K562 (cell line): ENCODE measurements at regions not wholly inside any gene's neighbourhood (a gene's known extent, or its start where the extent isn't known, plus 50 kb on each side); places are given as distances from the start of the nearest gene placed in this dataset.

Experiments
- ATAC-seq: fragments of 200-7000 bp; cut with Tn5 transposase; 3 replicates; pipeline ENCODE4 v1.9.1; 2020; ENCODE audit warnings: moderate library complexity
- BruUV-seq: library from RNA; stranded (reverse); fragments of 400-500 nt; replicated peaks from 2 replicates; lab custom pipeline; 2021; lab: Mats Ljungman, UMichigan
- CTCF ChIA-PET: fragments of 300-600 bp; formaldehyde crosslinking; extraction: SDS; loops from one replicate; lab custom pipeline; 2021; ENCODE audit warnings: low intra/inter-chr PET ratio; lab: Yijun Ruan, JAX
- POLR2A ChIA-PET: fragments of 300-600, 350-650 bp; sonication (Branson Sonifier 250); formaldehyde crosslinking; extraction: SDS; loops from one replicate; lab custom pipeline; 2021; ENCODE audit warnings: antibody characterized with exemption, inconsistent platforms; lab: Yijun Ruan, JAX
- DNase-seq, 4 experiments: peaks; one replicate each; pipeline versions ENCODE4 v3.0.0 to v3.0.0-alpha.2; 2011 to 2018; ENCODE audit warnings: low spot score in 3 of 4, mixed read lengths in 3 of 4; ENCODE audit errors: extremely low read depth in 1 of 4
- FAIRE-seq: peaks from 2 replicates; lab custom pipeline; 2011; peaks lifted over from hg19 to GRCh38; lab: Jason Lieb, UNC
- H2AFZ ChIP-seq: 2 replicates; pipeline ENCODE4 v1.6.0; 2011; ENCODE audit warnings: low read depth, low read length, control low read depth, inconsistent platforms
- H3K27ac ChIP-seq: fragments of 200-600 bp; 3 replicates; pipeline ENCODE4 v1.8.0; 2011; ENCODE audit warnings: low read depth, mild to moderate bottlenecking, control low read depth, inconsistent platforms, low read length, moderate library complexity, mixed read lengths; ENCODE audit errors: extremely low read depth
- H3K27me3 ChIP-seq, 2 experiments: fragments of 300-600 bp in 1 of 2; 2 replicates in 1 of 2; 3 replicates in 1 of 2; pipeline versions ENCODE4 v1.6.0 to v1.8.0; 2011; ENCODE audit warnings: inconsistent platforms in 2 of 2, low read length in 2 of 2, mild to moderate bottlenecking in 1 of 2, mixed read lengths in 1 of 2, moderate library complexity in 1 of 2; ENCODE audit not compliant: control insufficient read depth in 2 of 2, insufficient read depth in 2 of 2
- H3K36me3 ChIP-seq: fragments of 300-600 bp; 3 replicates; pipeline ENCODE4 v1.8.0; 2011; ENCODE audit warnings: mild to moderate bottlenecking, low read length, inconsistent platforms; ENCODE audit not compliant: control insufficient read depth, insufficient read depth
- H3K4me1 ChIP-seq, 2 experiments: fragments of 200-600 bp in 1 of 2; replicated peaks in 1 of 2; 2 replicates in 1 of 2; 3 replicates in 1 of 2; pipeline versions ENCODE4 v1.5.1 to v1.8.0; 2011; ENCODE audit warnings: inconsistent platforms in 2 of 2, low read length in 2 of 2, mild to moderate bottlenecking in 1 of 2, mixed read lengths in 1 of 2, moderate library complexity in 1 of 2; ENCODE audit not compliant: control insufficient read depth in 2 of 2, insufficient read depth in 2 of 2
- H3K4me2 ChIP-seq: 2 replicates; pipeline ENCODE4 v1.6.1; 2011; ENCODE audit warnings: low read length, control low read depth, inconsistent platforms, mixed read lengths; ENCODE audit not compliant: insufficient read depth
- H3K4me3 ChIP-seq: fragments of 200-600 bp; sonication (generic), shearing (Covaris generic); 2 replicates; pipeline ENCODE4 v1.5.1; 2016; ENCODE audit warnings: control low read depth, inconsistent platforms
- H3K79me2 ChIP-seq: fragments of 200-600 bp; 3 replicates; pipeline ENCODE4 v1.8.0; 2011; ENCODE audit warnings: low read length, inconsistent platforms; ENCODE audit not compliant: control insufficient read depth, insufficient read depth
- H3K9ac ChIP-seq, 2 experiments: 2 replicates each; pipeline versions ENCODE4 v1.6.0 to v1.6.1; 2011; ENCODE audit warnings: low read depth in 2 of 2, low read length in 2 of 2, control low read depth in 1 of 2, inconsistent platforms in 1 of 2, mild to moderate bottlenecking in 1 of 2, mixed read lengths in 1 of 2; ENCODE audit not compliant: insufficient read depth in 1 of 2
- H3K9me1 ChIP-seq: one replicate; pipeline ENCODE4 v1.6.0; 2011; ENCODE audit warnings: inconsistent platforms, mild to moderate bottlenecking, low read length, moderate library complexity; ENCODE audit not compliant: control insufficient read depth, insufficient read depth
- H3K9me3 ChIP-seq: replicated peaks from 2 replicates; pipeline ENCODE4 v1.5.1; 2011; ENCODE audit warnings: low read depth, low read length, inconsistent platforms; ENCODE audit not compliant: control insufficient read depth, insufficient read depth
- H4K20me1 ChIP-seq: replicated peaks from 2 replicates; pipeline ENCODE4 v1.6.1; 2011; ENCODE audit warnings: low read length, inconsistent platforms, mixed read lengths; ENCODE audit not compliant: control insufficient read depth, insufficient read depth
- PCBP2 ChIP-seq: fragments of 200-400 bp; formaldehyde crosslinking; IDR thresholded peaks from 2 replicates; pipeline ENCODE4 v1.6.1; 2018; ENCODE audit warnings: low read length, low read depth, mild to moderate bottlenecking, moderate library complexity; ENCODE audit not compliant: poor library complexity, severe bottlenecking
- POLR3A ChIP-seq: IDR thresholded peaks from 2 replicates; pipeline ENCODE4 v1.6.1; 2011; ENCODE audit warnings: borderline replicate concordance, mild to moderate bottlenecking, moderate library complexity; ENCODE audit not compliant: insufficient read length, insufficient read depth; ENCODE audit errors: extremely low read depth
- RBM39 ChIP-seq: fragments of 200-400 bp; formaldehyde crosslinking; optimal IDR thresholded peaks from 2 replicates; pipeline ENCODE3; 2018; ENCODE audit warnings: low read depth, low read length
- SMAD1 ChIP-seq: fragments of 150-350 bp; IDR thresholded peaks from 2 replicates; pipeline ENCODE4 v1.6.1; 2014; ENCODE audit warnings: low read length, low read depth; ENCODE audit not compliant: partially characterized antibody
- WGBS: fragments of 100-300 bp; shearing (Covaris generic); methylation state at CpG from one replicate; pipeline ENCODE4 v1.1.6; 2016; ENCODE audit warnings: low coverage, mixed read lengths; ENCODE audit not compliant: insufficient coverage; ENCODE audit errors: missing lambda C conversion rate; 5-methylcytosine and 5-hydroxymethylcytosine counted together
- in situ Hi-C: fragments of 300-500 bp; cut with MboI; formaldehyde crosslinking; loops from 4 replicates; pipeline ENCODE4 v1.15.0; 2018; ENCODE audit warnings: inconsistent platforms, mixed read lengths
- intact Hi-C: fragments of 100-400 bp; cut with micrococcal nuclease; formaldehyde crosslinking; loops from 2 replicates; pipeline ENCODE4 v1.14.2; 2022
- TF ChIP-seq, protein P1 (sequence below), 2 experiments: fragments of 450-650 bp in 1 of 2; IDR thresholded peaks; 2 replicates each; pipeline ENCODE4 v1.6.1; 2011 to 2017; ENCODE audit warnings: low read depth in 2 of 2, antibody characterized with exemption in 1 of 2, borderline replicate concordance in 1 of 2, low read length in 1 of 2, mild to moderate bottlenecking in 1 of 2, mixed read lengths in 1 of 2; ENCODE audit not compliant: control insufficient read depth in 1 of 2
- TF ChIP-seq, protein P2 (sequence below): fragments of 250-450 bp; sonication (Bioruptor Pico); IDR thresholded peaks from 2 replicates; pipeline ENCODE4 v1.5.0; 2021
- TF ChIP-seq, protein P3 (sequence below): IDR thresholded peaks from 2 replicates; pipeline ENCODE4 v1.6.1; 2012; ENCODE audit warnings: low read depth, low read length, improper control_type of control experiment, borderline replicate concordance
- TF ChIP-seq, protein P4 (sequence below): fragments of 250-450 bp; sonication (Bioruptor Pico); IDR thresholded peaks from 2 replicates; pipeline ENCODE4 v1.5.0; 2020; ENCODE audit warnings: mild to moderate bottlenecking, borderline replicate concordance
- TF ChIP-seq, protein P5 (sequence below): fragments of 250-450 bp; sonication (Bioruptor Pico); IDR thresholded peaks from 2 replicates; pipeline ENCODE4 v1.5.0; 2021; ENCODE audit warnings: mild to moderate bottlenecking, borderline replicate concordance

DNA sequence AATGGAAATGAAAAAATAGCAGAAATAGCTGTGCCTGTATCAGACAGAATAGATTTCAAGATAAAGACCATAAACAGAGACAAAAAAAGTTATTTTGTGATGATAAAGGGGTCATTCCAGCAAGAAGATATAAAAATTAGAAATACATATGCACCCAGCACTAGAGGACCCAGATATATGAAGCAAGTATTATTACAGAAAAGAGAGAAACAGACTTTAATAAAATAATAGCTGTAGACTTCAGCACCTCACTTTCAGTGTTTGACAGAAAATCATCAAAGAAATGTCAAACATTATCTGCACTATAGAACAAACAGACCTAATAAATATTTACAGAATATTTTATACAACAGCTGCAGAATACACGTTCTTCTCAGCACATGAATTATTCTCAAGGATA lies 783.7 kb downstream of the PLOD2 start:
- ATAC-seq (no peak), DNase-seq (no peak), FAIRE-seq (no peak)
- 8% methylated on average over 1 of the region's 1 CpG for WGBS
- H3K79me2 ChIP-seq = no peaks in the 10 kb centered on the region
- H3K4me1 ChIP-seq = no peaks in the 10 kb centered on the region
- H4K20me1 ChIP-seq = no peaks in the 10 kb centered on the region
- intact Hi-C loops (no loop called here), in situ Hi-C loops (no loop called here)
- CTCF ChIA-PET = no interaction called here
- H3K4me2 ChIP-seq = no peak overlapping the region
- H3K27ac ChIP-seq = no peak overlapping the region
- POLR2A ChIA-PET = no interaction called here
- H3K9me3 ChIP-seq = no peaks in the 10 kb centered on the region; the same call in 1 of the 2 replicates
- H2AFZ ChIP-seq = no peak overlapping the region
- H3K9me1 ChIP-seq = no peaks in the 10 kb centered on the region
- no peak overlapping the region for H3K9ac ChIP-seq
- H3K4me3 ChIP-seq = no peak overlapping the region
- no TSS peak for BruUV-seq
- no peaks in the 10 kb centered on the region for H3K27me3 ChIP-seq
- no peaks in the 10 kb centered on the region for H3K36me3 ChIP-seq
- TF ChIP-seq, protein P1, sequence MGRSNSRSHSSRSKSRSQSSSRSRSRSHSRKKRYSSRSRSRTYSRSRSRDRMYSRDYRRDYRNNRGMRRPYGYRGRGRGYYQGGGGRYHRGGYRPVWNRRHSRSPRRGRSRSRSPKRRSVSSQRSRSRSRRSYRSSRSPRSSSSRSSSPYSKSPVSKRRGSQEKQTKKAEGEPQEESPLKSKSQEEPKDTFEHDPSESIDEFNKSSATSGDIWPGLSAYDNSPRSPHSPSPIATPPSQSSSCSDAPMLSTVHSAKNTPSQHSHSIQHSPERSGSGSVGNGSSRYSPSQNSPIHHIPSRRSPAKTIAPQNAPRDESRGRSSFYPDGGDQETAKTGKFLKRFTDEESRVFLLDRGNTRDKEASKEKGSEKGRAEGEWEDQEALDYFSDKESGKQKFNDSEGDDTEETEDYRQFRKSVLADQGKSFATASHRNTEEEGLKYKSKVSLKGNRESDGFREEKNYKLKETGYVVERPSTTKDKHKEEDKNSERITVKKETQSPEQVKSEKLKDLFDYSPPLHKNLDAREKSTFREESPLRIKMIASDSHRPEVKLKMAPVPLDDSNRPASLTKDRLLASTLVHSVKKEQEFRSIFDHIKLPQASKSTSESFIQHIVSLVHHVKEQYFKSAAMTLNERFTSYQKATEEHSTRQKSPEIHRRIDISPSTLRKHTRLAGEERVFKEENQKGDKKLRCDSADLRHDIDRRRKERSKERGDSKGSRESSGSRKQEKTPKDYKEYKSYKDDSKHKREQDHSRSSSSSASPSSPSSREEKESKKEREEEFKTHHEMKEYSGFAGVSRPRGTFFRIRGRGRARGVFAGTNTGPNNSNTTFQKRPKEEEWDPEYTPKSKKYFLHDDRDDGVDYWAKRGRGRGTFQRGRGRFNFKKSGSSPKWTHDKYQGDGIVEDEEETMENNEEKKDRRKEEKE (IDR thresholded peaks at IDR 0.05; ENCODE audit: borderline replicate concordance in 1 of 2, control insufficient read depth in 1 of 2, low read depth in 2 of 2, low read length in 1 of 2) = no peak
- no peak for TF ChIP-seq RBM39
- TF ChIP-seq, protein P2, sequence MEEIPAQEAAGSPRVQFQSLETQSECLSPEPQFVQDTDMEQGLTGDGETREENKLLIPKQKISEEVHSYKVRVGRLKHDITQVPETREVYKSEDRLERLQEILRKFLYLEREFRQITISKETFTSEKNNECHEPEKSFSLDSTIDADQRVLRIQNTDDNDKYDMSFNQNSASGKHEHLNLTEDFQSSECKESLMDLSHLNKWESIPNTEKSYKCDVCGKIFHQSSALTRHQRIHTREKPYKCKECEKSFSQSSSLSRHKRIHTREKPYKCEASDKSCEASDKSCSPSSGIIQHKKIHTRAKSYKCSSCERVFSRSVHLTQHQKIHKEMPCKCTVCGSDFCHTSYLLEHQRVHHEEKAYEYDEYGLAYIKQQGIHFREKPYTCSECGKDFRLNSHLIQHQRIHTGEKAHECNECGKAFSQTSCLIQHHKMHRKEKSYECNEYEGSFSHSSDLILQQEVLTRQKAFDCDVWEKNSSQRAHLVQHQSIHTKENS (CRISPR knock-in tag) = no peak
- TF ChIP-seq SMAD1 = no peak
- TF ChIP-seq, protein P3, sequence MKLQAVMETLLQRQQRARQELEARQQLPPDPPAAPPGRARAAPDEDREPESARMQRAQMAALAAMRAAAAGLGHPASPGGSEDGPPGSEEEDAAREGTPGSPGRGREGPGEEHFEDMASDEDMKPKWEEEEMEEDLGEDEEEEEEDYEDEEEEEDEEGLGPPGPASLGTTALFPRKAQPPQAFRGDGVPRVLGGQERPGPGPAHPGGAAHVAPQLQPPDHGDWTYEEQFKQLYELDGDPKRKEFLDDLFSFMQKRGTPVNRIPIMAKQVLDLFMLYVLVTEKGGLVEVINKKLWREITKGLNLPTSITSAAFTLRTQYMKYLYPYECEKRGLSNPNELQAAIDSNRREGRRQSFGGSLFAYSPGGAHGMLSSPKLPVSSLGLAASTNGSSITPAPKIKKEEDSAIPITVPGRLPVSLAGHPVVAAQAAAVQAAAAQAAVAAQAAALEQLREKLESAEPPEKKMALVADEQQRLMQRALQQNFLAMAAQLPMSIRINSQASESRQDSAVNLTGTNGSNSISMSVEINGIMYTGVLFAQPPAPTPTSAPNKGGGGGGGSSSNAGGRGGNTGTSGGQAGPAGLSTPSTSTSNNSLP = no peak
- TF ChIP-seq, protein P4, sequence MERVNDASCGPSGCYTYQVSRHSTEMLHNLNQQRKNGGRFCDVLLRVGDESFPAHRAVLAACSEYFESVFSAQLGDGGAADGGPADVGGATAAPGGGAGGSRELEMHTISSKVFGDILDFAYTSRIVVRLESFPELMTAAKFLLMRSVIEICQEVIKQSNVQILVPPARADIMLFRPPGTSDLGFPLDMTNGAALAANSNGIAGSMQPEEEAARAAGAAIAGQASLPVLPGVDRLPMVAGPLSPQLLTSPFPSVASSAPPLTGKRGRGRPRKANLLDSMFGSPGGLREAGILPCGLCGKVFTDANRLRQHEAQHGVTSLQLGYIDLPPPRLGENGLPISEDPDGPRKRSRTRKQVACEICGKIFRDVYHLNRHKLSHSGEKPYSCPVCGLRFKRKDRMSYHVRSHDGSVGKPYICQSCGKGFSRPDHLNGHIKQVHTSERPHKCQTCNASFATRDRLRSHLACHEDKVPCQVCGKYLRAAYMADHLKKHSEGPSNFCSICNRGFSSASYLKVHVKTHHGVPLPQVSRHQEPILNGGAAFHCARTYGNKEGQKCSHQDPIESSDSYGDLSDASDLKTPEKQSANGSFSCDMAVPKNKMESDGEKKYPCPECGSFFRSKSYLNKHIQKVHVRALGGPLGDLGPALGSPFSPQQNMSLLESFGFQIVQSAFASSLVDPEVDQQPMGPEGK (CRISPR knock-in tag) = no peak
- no peak for TF ChIP-seq POLR3A
- TF ChIP-seq, protein P5, sequence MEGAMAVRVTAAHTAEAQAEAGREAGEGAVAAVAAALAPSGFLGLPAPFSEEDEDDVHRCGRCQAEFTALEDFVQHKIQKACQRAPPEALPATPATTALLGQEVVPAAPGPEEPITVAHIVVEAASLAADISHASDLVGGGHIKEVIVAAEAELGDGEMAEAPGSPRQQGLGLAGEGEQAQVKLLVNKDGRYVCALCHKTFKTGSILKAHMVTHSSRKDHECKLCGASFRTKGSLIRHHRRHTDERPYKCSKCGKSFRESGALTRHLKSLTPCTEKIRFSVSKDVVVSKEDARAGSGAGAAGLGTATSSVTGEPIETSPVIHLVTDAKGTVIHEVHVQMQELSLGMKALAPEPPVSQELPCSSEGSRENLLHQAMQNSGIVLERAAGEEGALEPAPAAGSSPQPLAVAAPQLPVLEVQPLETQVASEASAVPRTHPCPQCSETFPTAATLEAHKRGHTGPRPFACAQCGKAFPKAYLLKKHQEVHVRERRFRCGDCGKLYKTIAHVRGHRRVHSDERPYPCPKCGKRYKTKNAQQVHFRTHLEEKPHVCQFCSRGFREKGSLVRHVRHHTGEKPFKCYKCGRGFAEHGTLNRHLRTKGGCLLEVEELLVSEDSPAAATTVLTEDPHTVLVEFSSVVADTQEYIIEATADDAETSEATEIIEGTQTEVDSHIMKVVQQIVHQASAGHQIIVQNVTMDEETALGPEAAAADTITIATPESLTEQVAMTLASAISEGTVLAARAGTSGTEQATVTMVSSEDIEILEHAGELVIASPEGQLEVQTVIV (CRISPR knock-in tag) = no peak
- no peak for TF ChIP-seq PCBP2
